ENCODE measurements at regions not wholly inside any gene's neighbourhood (a gene's known extent, or its start where the extent isn't known, plus 50 kb on each side); places are given as distances from the start of the nearest gene placed in this dataset.

GRCh38 chr11:30111786-30112185, 95.0 kb upstream of the KCNA4 start (continued):
- no peak for TF ChIP-seq NPAS2 (CRISPR knock-in tag; IDR thresholded peaks at IDR 0.05; ENCODE audit: borderline replicate concordance)
- no peak for TF ChIP-seq EHMT2 (IDR thresholded peaks at IDR 0.05; ENCODE audit: low read depth)
- TF ChIP-seq POLR2A (IDR thresholded peaks at IDR 0.05; ENCODE audit: low read length): no peak
- no peak for TF ChIP-seq HOXB13 (CRISPR knock-in tag; IDR thresholded peaks at IDR 0.05; ENCODE audit: low read depth)
- TF ChIP-seq PBX3 (IDR thresholded peaks at IDR 0.05): no peak
- TF ChIP-seq ESRRA (IDR thresholded peaks at IDR 0.05; ENCODE audit: borderline replicate concordance, low read length): no peak

- POLR2A ChIA-PET: no interaction called here
- H3K4me1 ChIP-seq: no peaks in the 10 kb centered on the region
- FAIRE-seq: no peak
Observed at GRCh38 chr11:30113326-30113898, 96.6 kb upstream of the KCNA4 start.

More at GRCh38 chr11:30113326-30113898, 96.6 kb upstream of the KCNA4 start:
- DNase-seq (ENCODE audit: low read depth in 1 of 2, low spot score in 1 of 2) (no peak), ATAC-seq (no peak)
- H3K4me3 ChIP-seq: no peak overlapping the region
- H3K27ac ChIP-seq: no peak overlapping the region
- WGBS (ENCODE audit: missing lambda C conversion rate): 0% methylated on average over 2 of the region's 2 CpGs
- TF ChIP-seq FOSB (CRISPR knock-in tag; IDR thresholded peaks at IDR 0.05) (no peak), MYC (IDR thresholded peaks at IDR 0.05; ENCODE audit: borderline replicate concordance, low read length) (no peak), CTCF (IDR thresholded peaks at IDR 0.05) (no peak), CBX2 (IDR thresholded peaks at IDR 0.05; ENCODE audit: borderline replicate concordance, low read depth) (no peak), RARB (CRISPR knock-in tag; IDR thresholded peaks at IDR 0.05) (no peak), ZC3H11A (IDR thresholded peaks at IDR 0.05) (no peak), HOXA7 (CRISPR knock-in tag; IDR thresholded peaks at IDR 0.05) (no peak), SMC3 (IDR thresholded peaks at IDR 0.05) (no peak), HMGXB4 (CRISPR knock-in tag; IDR thresholded peaks at IDR 0.05; ENCODE audit: borderline replicate concordance) (no peak), CEBPB (IDR thresholded peaks at IDR 0.05) (no peak), RAD21 (conservative IDR thresholded peaks at IDR 0.05 in 1 of 2, IDR thresholded peaks at IDR 0.05 in 1 of 2) (no peak), FOSL2 (IDR thresholded peaks at IDR 0.05) (no peak), FOSL2 (CRISPR knock-in tag; IDR thresholded peaks at IDR 0.05) (no peak), ATOH8 (CRISPR knock-in tag; IDR thresholded peaks at IDR 0.05; ENCODE audit: low read depth) (no peak), TFCP2L1 (CRISPR knock-in tag; IDR thresholded peaks at IDR 0.05) (no peak), ZFP36 (IDR thresholded peaks at IDR 0.05; ENCODE audit: borderline replicate concordance, partially characterized antibody) (no peak), ELK1 (IDR thresholded peaks at IDR 0.05; ENCODE audit: low read depth, low read length) (no peak), NR3C1 (IDR thresholded peaks at IDR 0.05) (no peak)
- H3K4me2 ChIP-seq: no peak overlapping the region
- H3K9me3 ChIP-seq: no peaks in the 10 kb centered on the region
- CTCF ChIA-PET: interaction anchor here (1.6 kb wide), 1 partner anchor 30 kb away, joined by 9 read pairs; no protein-coding TSS in a partner anchor

All from A549 (cell line).